IMR-90 (cell line): ENCODE measurements at regions not wholly inside any gene's neighbourhood (a gene's known extent, or its start where the extent isn't known, plus 50 kb on each side); places are given as distances from the start of the nearest gene placed in this dataset.

Experiments
- ATAC-seq: fragments of 200-7000 bp; cut with Tn5 transposase; 2 replicates; pipeline ENCODE4 v1.9.1; 2020; ENCODE audit warnings: low read depth, mild to moderate bottlenecking, moderate library complexity
- BruUV-seq: library from RNA; stranded (reverse); fragments of 400-500 nt; replicated peaks from 2 replicates; lab custom pipeline; 2021; lab: Mats Ljungman, UMichigan
- CTCF ChIA-PET: fragments of 300-600 bp; formaldehyde crosslinking; extraction: SDS; loops from one replicate; lab custom pipeline; 2021; ENCODE audit warnings: antibody characterized with exemption; lab: Yijun Ruan, JAX
- POLR2A ChIA-PET: fragments of 300-600 bp; sonication (Branson Sonifier 250); formaldehyde crosslinking; loops from one replicate; lab custom pipeline; 2022; ENCODE audit warnings: antibody characterized with exemption; ENCODE audit not compliant: unreplicated experiment; lab: Charles Lee
- DNase-seq: peaks from one replicate; pipeline ENCODE4 v3.0.0; 2013
- H2AFZ ChIP-seq: replicated peaks from 2 replicates; pipeline ENCODE3; 2013; ENCODE audit warnings: low read length, mild to moderate bottlenecking; ENCODE audit not compliant: poor library complexity
- H2AK5ac ChIP-seq: 2 replicates; pipeline ENCODE4 v1.6.1; 2013; ENCODE audit warnings: low read depth, low read length, inconsistent platforms
- H2AK9ac ChIP-seq: replicated peaks from 2 replicates; pipeline ENCODE3; 2013; ENCODE audit warnings: mild to moderate bottlenecking, low read depth, low read length, moderate library complexity; ENCODE audit not compliant: poor library complexity
- H2BK120ac ChIP-seq: 2 replicates; pipeline ENCODE4 v1.6.1; 2013; ENCODE audit warnings: low read depth, low read length, inconsistent platforms
- H2BK15ac ChIP-seq: 3 replicates; pipeline ENCODE4 v1.6.1; 2013; ENCODE audit warnings: low read depth, low read length, inconsistent platforms
- H2BK20ac ChIP-seq: 2 replicates; pipeline ENCODE4 v1.6.1; 2013; ENCODE audit warnings: low read depth, mild to moderate bottlenecking, inconsistent platforms, low read length, moderate library complexity
- H2BK5ac ChIP-seq: 2 replicates; pipeline ENCODE4 v1.6.1; 2013; ENCODE audit warnings: mild to moderate bottlenecking, low read depth, low read length, inconsistent platforms; ENCODE audit not compliant: poor library complexity, severe bottlenecking
- H3K14ac ChIP-seq: replicated peaks from 2 replicates; pipeline ENCODE4 v1.6.1; 2013; ENCODE audit warnings: low read depth, low read length, inconsistent platforms
- H3K18ac ChIP-seq: 2 replicates; pipeline ENCODE4 v1.6.1; 2013; ENCODE audit warnings: low read depth, low read length, control low read depth
- H3K23ac ChIP-seq: 2 replicates; pipeline ENCODE4 v1.6.1; 2013; ENCODE audit warnings: low read depth, low read length, inconsistent platforms
- H3K27ac ChIP-seq: 2 replicates; pipeline ENCODE4 v1.5.1; 2013; ENCODE audit warnings: mild to moderate bottlenecking, control low read depth, low read length; ENCODE audit not compliant: insufficient read depth
- H3K27me3 ChIP-seq: 2 replicates; pipeline ENCODE4 v1.6.1; 2013; ENCODE audit warnings: low read length; ENCODE audit not compliant: control insufficient read depth, insufficient read depth
- H3K36me3 ChIP-seq: 2 replicates; pipeline ENCODE4 v1.6.1; 2013; ENCODE audit warnings: low read length, mixed read lengths; ENCODE audit not compliant: control insufficient read depth, insufficient read depth
- H3K4ac ChIP-seq: 2 replicates; pipeline ENCODE4 v1.6.1; 2013; ENCODE audit warnings: low read depth, low read length, inconsistent platforms
- H3K4me1 ChIP-seq: 2 replicates; pipeline ENCODE4 v1.6.1; 2013; ENCODE audit warnings: low read length, mixed read lengths; ENCODE audit not compliant: control insufficient read depth, insufficient read depth
- H3K4me2 ChIP-seq: 2 replicates; pipeline ENCODE4 v1.6.1; 2013; ENCODE audit warnings: low read depth, mild to moderate bottlenecking, control low read depth, low read length, moderate library complexity
- H3K4me3 ChIP-seq: 2 replicates; pipeline ENCODE4 v1.5.1; 2013; ENCODE audit warnings: low read depth, mild to moderate bottlenecking, control low read depth, low read length, moderate library complexity; ENCODE audit not compliant: insufficient read depth
- H3K56ac ChIP-seq: 2 replicates; pipeline ENCODE4 v1.6.1; 2013; ENCODE audit warnings: low read length, inconsistent platforms; ENCODE audit not compliant: insufficient read depth; ENCODE audit errors: extremely low read depth
- H3K79me1 ChIP-seq, 2 experiments: 2 replicates each; pipeline ENCODE4 v1.6.1; 2013; ENCODE audit warnings: low read length in 2 of 2, inconsistent platforms in 1 of 2, low read depth in 1 of 2
- H3K9ac ChIP-seq: 2 replicates; pipeline ENCODE4 v1.6.1; 2013; ENCODE audit warnings: low read depth, low read length, control low read depth
- H3K9me1 ChIP-seq: 2 replicates; pipeline ENCODE4 v1.6.1; 2013; ENCODE audit warnings: low read length, inconsistent platforms; ENCODE audit not compliant: insufficient read depth
- H3K9me3 ChIP-seq: 2 replicates; pipeline ENCODE4 v1.6.1; 2013; ENCODE audit warnings: low read length; ENCODE audit not compliant: control insufficient read depth, insufficient read depth
- H4K20me1 ChIP-seq: 2 replicates; pipeline ENCODE4 v1.6.1; 2013; ENCODE audit warnings: low read length, inconsistent platforms; ENCODE audit not compliant: insufficient read depth
- H4K5ac ChIP-seq: 2 replicates; pipeline ENCODE4 v1.6.1; 2013; ENCODE audit warnings: mild to moderate bottlenecking, low read depth, low read length, control low read depth
- H4K8ac ChIP-seq, 2 experiments: 2 replicates each; pipeline ENCODE4 v1.6.1; 2013; ENCODE audit warnings: low read depth in 2 of 2, low read length in 2 of 2, control low read depth in 1 of 2, inconsistent platforms in 1 of 2
- H4K91ac ChIP-seq: 2 replicates; pipeline ENCODE4 v1.6.1; 2013; ENCODE audit warnings: low read depth, low read length, inconsistent platforms; ENCODE audit not compliant: insufficient read depth
- POLR2A ChIP-seq: IDR thresholded peaks from 2 replicates; pipeline ENCODE4 v1.6.1; 2012; ENCODE audit warnings: mild to moderate bottlenecking, low read depth, low read length
- WGBS, 2 experiments: methylation state at CpG; one replicate each; pipeline versions ENCODE4 v1.1.5 to v1.1.7; 2013; ENCODE audit warnings: missing lambda C conversion rate in 2 of 2; ENCODE audit not compliant: insufficient read length in 1 of 2; ENCODE audit errors: extremely low coverage in 2 of 2; 5-methylcytosine and 5-hydroxymethylcytosine counted together
- dilution Hi-C: fragments of 300-500 bp; cut with HindIII; formaldehyde crosslinking; loops from one replicate; pipeline ENCODE4 v1.14.3; 2018; ENCODE audit warnings: low sequenced_read_pairs; ENCODE audit not compliant: unreplicated experiment
- in situ Hi-C: fragments of 300-500 bp; cut with MboI; formaldehyde crosslinking; loops from 3 replicates; pipeline ENCODE4 v1.14.3; 2019; ENCODE audit warnings: low sequenced_read_pairs, inconsistent platforms, mixed read lengths
- intact Hi-C: fragments of 100-400 bp; cut with micrococcal nuclease; formaldehyde crosslinking; loops from 2 replicates; pipeline ENCODE4 v1.10.0; 2022
- TF ChIP-seq, protein P1 (sequence below): conservative IDR thresholded peaks from 2 replicates; pipeline ENCODE4 v1.5.1; 2012; ENCODE audit warnings: mild to moderate bottlenecking, low read depth, low read length, improper control_type of control experiment

DNA sequence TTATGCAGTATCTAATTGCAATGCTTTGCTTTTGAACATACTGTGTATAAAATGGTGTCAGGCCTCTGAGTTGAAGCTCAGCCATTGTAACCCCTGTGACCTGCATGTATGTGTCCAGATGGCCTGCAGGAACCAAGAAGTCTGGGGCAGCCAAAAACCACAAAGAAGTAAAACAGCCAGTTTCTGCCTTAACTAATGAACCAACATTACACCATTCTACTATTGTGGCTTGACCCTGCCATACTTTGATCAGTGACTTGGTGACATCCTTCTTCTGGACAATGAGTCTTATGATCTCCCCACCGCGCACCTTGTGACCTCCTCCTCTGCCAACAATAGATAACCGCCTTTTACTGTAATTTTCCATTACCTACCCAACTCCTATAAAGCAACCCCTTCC lies 131.6 kb downstream of the CBLL2 start:
- Histone ChIP-seq H2AK5ac (no peak overlapping the region), H2AK9ac (no peak overlapping the region), H2AFZ (no peak overlapping the region), H2BK120ac (no peak overlapping the region), H3K4ac (no peak overlapping the region), H3K18ac (no peak overlapping the region), H4K91ac (no peak overlapping the region), H2BK15ac (no peak overlapping the region), H3K9me3 (peaks cover 4% of the 10 kb centered on the region; the same call in 1 of the 2 replicates), H3K56ac (no peak overlapping the region), H3K4me2 (no peak overlapping the region), H4K20me1 (no peaks in the 10 kb centered on the region), H2BK5ac (no peak overlapping the region), H3K27ac (no peak overlapping the region), H3K4me1 (no peaks in the 10 kb centered on the region), H2BK20ac (no peak overlapping the region), H4K5ac (no peak overlapping the region), H3K27me3 (no peaks in the 10 kb centered on the region), H4K8ac (no peak overlapping the region), H3K79me1 (no peaks in the 10 kb centered on the region), H3K23ac (no peak overlapping the region), H3K36me3 (no peaks in the 10 kb centered on the region), H3K9me1 (no peaks in the 10 kb centered on the region), H3K14ac (no peak overlapping the region), H3K4me3 (no peak overlapping the region), H3K9ac (no peak overlapping the region)
- WGBS, 2 experiments = 100% methylated on average over 2 of the region's 3 CpGs; no CpG with 5 or more reads in 1 of the 2 experiments
- in situ Hi-C loops = no loop called here
- dilution Hi-C loops = no loop called here
- ATAC-seq (no peak), DNase-seq (no peak)
- no peak for TF ChIP-seq POLR2A
- TF ChIP-seq, protein P1, sequence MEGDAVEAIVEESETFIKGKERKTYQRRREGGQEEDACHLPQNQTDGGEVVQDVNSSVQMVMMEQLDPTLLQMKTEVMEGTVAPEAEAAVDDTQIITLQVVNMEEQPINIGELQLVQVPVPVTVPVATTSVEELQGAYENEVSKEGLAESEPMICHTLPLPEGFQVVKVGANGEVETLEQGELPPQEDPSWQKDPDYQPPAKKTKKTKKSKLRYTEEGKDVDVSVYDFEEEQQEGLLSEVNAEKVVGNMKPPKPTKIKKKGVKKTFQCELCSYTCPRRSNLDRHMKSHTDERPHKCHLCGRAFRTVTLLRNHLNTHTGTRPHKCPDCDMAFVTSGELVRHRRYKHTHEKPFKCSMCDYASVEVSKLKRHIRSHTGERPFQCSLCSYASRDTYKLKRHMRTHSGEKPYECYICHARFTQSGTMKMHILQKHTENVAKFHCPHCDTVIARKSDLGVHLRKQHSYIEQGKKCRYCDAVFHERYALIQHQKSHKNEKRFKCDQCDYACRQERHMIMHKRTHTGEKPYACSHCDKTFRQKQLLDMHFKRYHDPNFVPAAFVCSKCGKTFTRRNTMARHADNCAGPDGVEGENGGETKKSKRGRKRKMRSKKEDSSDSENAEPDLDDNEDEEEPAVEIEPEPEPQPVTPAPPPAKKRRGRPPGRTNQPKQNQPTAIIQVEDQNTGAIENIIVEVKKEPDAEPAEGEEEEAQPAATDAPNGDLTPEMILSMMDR = no peak
- ChIA-PET POLR2A (no interaction called here), CTCF (interaction anchor here (0.9 kb wide), 1 partner anchor 60 kb away, joined by 3 read pairs; no protein-coding TSS in a partner anchor)
- intact Hi-C loops = no loop called here
- no TSS peak for BruUV-seq
